Left ventricle myocardium inferior (tissue), 1 donor: ENCODE measurements at regions not wholly inside any gene's neighbourhood (a gene's known extent, or its start where the extent isn't known, plus 50 kb on each side); places are given as distances from the start of the nearest gene placed in this dataset.
"Not testable (repeated sequence)": the region's sequence is repeated elsewhere in the genome, so short reads cannot be mapped to it uniquely, and the experiment has no call there.

Experiments used
- DNase-seq: peaks from one replicate; pipeline ENCODE4 v3.0.0-alpha.2; 2020
- H3K27ac ChIP-seq: fragments of 200-600 bp; replicated peaks from 2 replicates; pipeline ENCODE4 v1.8.0; 2021
- H3K27me3 ChIP-seq: fragments of 200-600 bp; 2 replicates; pipeline ENCODE4 v1.8.0; 2021; ENCODE audit warnings: low read depth
- H3K36me3 ChIP-seq: fragments of 200-600 bp; 2 replicates; pipeline ENCODE4 v1.8.0; 2021
- H3K4me1 ChIP-seq: fragments of 200-600 bp; 2 replicates; pipeline ENCODE4 v1.8.0; 2021
- H3K4me3 ChIP-seq: fragments of 200-600 bp; 2 replicates; pipeline ENCODE4 v1.8.0; 2021; ENCODE audit warnings: mild to moderate bottlenecking, moderate library complexity
- H3K9me3 ChIP-seq: fragments of 200-600 bp; replicated peaks from 2 replicates; pipeline ENCODE4 v1.8.0; 2021
- intact Hi-C: fragments of 100-400 bp; cut with micrococcal nuclease; formaldehyde crosslinking; loops from one replicate; pipeline ENCODE4 v1.11.0; 2022
- TF ChIP-seq, protein P1 (sequence below): fragments of 200-600 bp; IDR thresholded peaks from 2 replicates; pipeline ENCODE4 v1.8.0; 2021; ENCODE audit warnings: antibody characterized with exemption, mild to moderate bottlenecking, borderline replicate concordance
- donor health status: DM: no; HTN: yes; CAD: no; lungs with severe emphysema.

DNA sequence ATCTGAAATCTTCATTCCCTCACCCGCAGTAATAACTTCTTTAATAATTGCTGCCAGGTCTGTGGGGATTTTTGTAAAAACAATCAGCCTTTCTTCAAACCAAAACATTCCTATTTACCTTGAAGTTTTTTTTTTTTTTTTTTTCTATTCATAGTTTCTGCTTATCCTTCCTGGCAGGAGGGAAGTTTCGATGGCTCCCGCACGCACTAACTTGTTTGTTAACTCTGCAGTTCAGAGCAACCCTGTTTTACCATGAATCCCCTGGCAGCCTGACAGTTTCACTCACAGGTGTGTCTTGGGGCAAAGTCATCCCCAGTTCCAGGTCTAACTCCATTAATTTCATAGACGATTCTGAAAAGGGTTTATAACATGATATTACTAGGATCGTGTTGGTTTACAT, 149.3 kb downstream of the KLF6 start:
- no peak for DNase-seq
- no peaks in the 10 kb centered on the region for H3K27me3 ChIP-seq
- no peaks in the 10 kb centered on the region for H3K4me1 ChIP-seq
- intact Hi-C loops, result no loop called here
- TF ChIP-seq, protein P1, sequence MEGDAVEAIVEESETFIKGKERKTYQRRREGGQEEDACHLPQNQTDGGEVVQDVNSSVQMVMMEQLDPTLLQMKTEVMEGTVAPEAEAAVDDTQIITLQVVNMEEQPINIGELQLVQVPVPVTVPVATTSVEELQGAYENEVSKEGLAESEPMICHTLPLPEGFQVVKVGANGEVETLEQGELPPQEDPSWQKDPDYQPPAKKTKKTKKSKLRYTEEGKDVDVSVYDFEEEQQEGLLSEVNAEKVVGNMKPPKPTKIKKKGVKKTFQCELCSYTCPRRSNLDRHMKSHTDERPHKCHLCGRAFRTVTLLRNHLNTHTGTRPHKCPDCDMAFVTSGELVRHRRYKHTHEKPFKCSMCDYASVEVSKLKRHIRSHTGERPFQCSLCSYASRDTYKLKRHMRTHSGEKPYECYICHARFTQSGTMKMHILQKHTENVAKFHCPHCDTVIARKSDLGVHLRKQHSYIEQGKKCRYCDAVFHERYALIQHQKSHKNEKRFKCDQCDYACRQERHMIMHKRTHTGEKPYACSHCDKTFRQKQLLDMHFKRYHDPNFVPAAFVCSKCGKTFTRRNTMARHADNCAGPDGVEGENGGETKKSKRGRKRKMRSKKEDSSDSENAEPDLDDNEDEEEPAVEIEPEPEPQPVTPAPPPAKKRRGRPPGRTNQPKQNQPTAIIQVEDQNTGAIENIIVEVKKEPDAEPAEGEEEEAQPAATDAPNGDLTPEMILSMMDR, result no peak
- no peaks in the 10 kb centered on the region for H3K9me3 ChIP-seq
- H3K27ac ChIP-seq, result no peak overlapping the region
- no peaks in the 10 kb centered on the region for H3K36me3 ChIP-seq
- no peak overlapping the region for H3K4me3 ChIP-seq

DNA sequence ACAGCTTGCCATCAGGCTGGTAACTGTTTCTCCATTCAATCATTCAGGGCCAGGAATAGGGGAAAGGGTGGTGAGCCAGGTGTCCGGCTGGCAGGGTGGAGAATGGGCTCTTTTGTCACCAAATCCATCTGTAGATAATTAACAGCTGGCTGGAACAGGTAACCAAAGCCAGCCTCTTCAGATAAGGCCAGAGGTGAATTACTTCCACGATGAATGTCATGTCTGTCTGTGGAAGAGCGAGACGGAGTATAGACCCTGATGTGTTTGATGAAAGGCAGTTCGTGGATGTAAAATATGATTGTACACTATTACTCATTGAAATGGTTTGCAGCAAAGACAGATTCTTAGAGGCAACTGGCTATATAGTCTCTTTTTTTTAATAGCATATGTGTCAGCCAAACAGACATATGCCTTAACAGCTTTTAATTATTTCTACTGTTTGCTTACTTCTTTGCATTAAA, 149.8 kb downstream of the KLF6 start:
- intact Hi-C loops, result no loop called here
- H3K27ac ChIP-seq, result no peak overlapping the region
- DNase-seq, result no peak
- H3K36me3 ChIP-seq, result no peaks in the 10 kb centered on the region
- H3K4me1 ChIP-seq, result no peaks in the 10 kb centered on the region
- H3K4me3 ChIP-seq, result no peak overlapping the region
- no peaks in the 10 kb centered on the region for H3K9me3 ChIP-seq
- H3K27me3 ChIP-seq, result no peaks in the 10 kb centered on the region
- TF ChIP-seq, protein P1, result no peak

DNA sequence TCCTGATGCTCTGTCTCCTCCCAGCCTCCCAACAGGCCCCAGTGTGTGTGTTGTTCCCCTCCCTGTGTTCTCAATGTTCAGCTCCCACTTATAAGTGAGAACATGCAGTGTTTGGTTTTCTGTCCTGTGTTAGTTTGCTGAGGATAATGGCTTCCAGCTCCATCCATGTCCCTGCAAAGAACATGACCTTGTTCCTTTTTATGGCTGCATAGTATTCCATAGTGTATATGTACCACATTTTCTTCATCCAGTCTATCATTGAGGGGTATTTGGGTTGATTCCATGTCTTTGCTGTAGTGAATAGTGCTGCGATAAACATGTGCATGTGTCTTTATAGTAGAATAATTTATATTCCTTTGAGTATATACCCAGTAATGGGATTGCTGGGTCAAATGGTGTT, 150.4 kb downstream of the KLF6 start:
- intact Hi-C loops, H3K27me3 ChIP-seq, H3K36me3 ChIP-seq, H3K9me3 ChIP-seq, H3K4me3 ChIP-seq, DNase-seq, H3K27ac ChIP-seq, H3K4me1 ChIP-seq: not testable (repeated sequence)

DNA sequence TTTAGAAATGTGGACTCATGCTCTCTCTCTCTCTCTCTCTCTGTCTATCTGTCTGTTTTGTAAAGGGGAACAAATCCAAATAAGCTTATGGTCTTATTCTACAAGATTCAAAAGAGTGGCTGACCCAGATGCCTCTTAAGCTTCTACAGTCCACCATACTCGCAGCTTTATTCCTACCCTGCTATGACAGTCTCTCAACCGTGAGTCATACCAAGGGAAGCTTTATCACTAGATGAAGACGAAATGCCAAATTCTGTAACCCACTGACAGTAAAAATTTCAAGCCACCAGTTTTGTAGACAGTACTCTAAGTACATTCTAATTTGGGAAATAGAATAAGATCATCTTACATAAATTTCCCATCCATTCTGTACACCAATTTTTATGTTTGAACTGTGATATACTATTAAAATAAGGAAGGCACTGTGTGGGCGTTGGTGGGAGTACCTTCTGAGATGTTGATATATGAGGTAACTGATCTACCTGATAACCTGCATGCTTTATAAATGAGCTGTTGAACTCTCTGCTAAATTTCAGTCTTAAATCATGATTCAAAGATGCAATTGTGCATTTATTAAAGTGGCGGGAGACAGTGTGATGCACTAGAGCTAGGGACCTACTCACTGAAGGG, 153.2 kb downstream of the KLF6 start:
- intact Hi-C loops, result no loop called here
- Histone ChIP-seq H3K4me3 (no peak overlapping the region), H3K9me3 (peaks cover 10% of the 10 kb centered on the region), H3K4me1 (no peaks in the 10 kb centered on the region), H3K27ac (no peak overlapping the region), H3K36me3 (no peaks in the 10 kb centered on the region), H3K27me3 (no peaks in the 10 kb centered on the region)
- no peak for DNase-seq
- TF ChIP-seq, protein P1, result no peak

DNA sequence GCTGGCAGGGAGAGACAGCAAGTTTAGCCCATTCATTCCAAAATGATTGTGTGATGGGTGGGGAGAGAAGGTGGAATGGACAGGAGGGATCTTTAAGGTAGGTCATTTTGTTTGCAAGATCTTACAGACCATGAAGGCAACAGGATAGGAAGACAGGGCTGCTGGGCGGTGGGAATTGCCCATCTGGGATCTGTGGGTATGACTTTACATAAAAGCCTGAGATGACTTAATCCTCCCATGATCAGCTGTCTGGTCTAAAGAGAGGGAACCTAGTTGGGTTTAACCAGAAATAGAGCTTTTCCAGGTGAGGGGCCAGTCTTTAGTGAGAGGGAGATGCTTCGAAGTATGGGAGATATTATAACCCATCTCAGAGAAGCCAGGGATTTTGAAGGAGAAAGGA, 153.7 kb downstream of the KLF6 start:
- TF ChIP-seq, protein P1, result no peak
- H3K36me3 ChIP-seq, result no peaks in the 10 kb centered on the region
- no peak overlapping the region for H3K27ac ChIP-seq
- peaks cover 10% of the 10 kb centered on the region for H3K9me3 ChIP-seq
- no peaks in the 10 kb centered on the region for H3K4me1 ChIP-seq
- no peak overlapping the region for H3K4me3 ChIP-seq
- no peaks in the 10 kb centered on the region for H3K27me3 ChIP-seq
- DNase-seq, result no peak
- intact Hi-C loops, result no loop called here

DNA sequence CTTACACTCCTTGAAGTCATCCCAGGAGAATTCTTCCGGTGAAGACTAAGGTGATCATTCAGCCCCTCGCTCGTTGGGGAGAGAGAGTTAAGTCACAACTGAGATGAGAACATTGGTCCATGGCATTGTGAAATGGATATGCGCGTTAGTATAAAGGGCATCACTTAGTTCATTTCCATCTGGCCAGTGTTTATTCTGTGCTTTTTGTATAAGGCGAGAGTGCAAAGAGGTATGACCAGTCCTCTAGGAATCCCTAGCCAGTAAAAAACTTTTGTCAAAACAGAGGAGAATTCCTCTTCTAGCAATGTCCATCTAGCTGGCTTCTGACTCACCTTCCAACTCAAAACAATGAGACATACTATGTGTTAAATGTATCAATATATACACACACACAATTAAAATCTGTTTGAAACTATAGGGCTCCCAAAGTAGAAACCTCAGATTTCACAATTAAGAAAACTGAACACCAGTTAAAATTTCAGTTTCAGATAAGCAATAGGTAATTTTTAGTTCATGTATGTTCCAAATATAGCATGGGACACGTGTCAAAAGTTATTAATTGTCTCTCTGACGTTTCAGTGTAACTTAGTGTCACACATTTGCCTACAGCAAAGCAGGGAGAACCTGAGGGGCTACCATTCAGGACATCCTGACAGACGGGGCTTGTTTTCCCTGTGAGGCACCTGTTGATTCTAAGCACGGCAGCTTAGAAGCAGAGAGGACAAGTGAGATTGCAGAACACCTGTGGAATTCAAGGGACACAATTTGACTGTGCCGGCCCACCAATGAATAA, 158.9 kb downstream of the KLF6 start:
- no peaks in the 10 kb centered on the region for H3K27me3 ChIP-seq
- no peaks in the 10 kb centered on the region for H3K36me3 ChIP-seq
- intact Hi-C loops, result no loop called here
- DNase-seq, result no peak
- TF ChIP-seq, protein P1, result no peak
- H3K4me1 ChIP-seq, result peaks cover 24% of the 10 kb centered on the region
- no peak overlapping the region for H3K4me3 ChIP-seq
- peaks cover 25% of the 10 kb centered on the region for H3K9me3 ChIP-seq
- H3K27ac ChIP-seq, result no peak overlapping the region
